Activated CD8-positive, alpha-beta memory T cell treated with anti-CD3 and anti-CD28 coated beads for 48 hours (primary cell): ENCODE measurements at regions not wholly inside any gene's neighbourhood (a gene's known extent, or its start where the extent isn't known, plus 50 kb on each side); places are given as distances from the start of the nearest gene placed in this dataset.
"Not testable (repeated sequence)": the region's sequence is repeated elsewhere in the genome, so short reads cannot be mapped to it uniquely, and the experiment has no call there.

Experiments used
- DNase-seq, 3 experiments: peaks; one replicate each; pipeline ENCODE4 v3.0.0-alpha.2; 2020; ENCODE audit warnings: low read depth in 2 of 3, low spot score in 2 of 3

DNA sequence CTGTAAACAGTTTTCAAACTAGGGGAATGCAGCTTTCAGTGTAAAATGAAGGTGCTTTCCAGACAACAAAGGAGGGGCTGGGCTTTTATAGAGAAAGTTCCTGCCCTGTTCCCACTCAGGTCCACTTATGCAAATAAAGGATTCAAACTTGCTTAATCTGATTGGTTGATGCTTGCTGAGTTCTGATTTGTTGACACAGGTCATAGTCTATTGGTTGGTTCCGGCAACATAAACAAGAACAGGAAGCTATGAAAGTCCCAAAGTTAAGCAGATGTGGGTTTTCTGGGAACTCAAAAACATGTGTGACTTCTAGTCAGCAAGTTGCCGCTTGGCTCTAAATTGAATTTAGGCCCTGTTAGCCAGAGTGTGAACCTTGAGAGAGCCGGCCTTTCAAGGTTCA, 194.2 kb upstream of the SVIL start:
- no peak for DNase-seq

DNA sequence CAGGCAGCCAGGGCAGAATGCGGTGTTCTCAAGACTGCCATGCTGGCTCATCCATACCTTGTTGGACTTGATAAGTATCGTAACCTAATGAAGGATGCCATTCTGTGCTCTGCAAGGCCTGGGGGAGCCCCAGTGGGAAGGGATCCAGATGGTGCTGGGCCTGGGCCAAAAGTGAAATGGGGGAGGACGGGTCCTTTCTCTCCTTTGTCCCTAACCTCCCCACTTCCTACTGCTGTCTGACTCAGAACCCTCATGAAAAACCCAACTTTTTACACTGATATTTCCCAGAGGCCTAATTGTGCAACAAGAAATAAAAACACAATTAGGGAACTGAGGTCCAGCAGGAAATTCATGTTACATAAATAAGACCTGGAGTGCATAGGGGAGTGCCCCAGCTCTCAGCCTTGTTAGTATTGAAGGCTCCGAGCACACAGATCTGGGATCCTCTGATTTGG, 193.7 kb upstream of the SVIL start:
- DNase-seq = no peak

DNA sequence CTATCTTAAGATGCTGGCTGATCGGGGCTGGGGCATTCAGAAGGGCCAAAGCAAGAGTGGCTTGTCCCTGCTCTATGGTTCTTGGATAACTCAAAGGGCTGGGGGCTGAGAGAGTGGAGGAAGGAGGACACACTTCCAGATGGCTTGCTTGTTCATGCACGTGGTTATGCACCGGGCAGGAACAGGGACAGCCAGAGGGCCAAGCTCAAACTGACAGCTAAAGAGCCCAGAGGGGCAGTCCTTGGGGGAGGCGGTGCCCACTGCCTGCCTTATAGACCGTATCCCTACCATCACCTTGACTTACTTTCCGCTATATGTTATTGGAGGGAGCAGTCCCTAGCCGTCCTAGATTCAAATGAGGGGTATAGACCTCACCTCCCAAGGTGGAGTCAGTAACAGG, 192.7 kb upstream of the SVIL start:
- DNase-seq = no peak

DNA sequence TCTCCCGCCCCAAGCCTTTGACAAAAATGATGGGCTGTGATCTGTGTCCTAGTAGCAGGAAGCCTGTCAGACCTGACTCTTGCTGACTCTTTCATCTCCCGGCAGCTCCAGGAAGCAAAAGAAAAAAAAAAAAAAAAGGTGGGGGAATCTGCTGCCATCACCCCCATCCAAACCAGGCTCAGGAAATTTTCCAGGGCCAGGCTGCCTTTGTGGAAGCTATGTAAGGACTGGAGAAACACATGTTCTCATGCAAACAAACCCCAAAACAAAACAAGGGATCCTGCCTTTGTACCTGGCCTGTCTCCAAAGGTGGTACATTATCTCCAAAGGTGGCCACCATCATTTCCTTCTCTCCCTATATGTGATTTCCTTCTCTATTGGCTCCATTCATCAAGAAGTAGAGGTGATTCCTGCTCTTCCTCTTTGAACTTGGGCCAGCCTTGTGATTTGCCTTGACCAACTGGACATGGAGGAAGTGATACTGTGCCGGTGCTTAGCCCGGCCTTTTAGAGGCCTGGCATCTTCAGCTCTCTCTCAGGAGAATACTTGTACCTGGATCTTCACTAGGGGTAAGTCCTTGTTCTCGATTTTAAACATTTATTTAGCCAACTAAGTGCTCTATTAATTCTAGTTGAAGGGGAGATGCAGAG, 192.2 kb upstream of the SVIL start:
- no peak for DNase-seq

DNA sequence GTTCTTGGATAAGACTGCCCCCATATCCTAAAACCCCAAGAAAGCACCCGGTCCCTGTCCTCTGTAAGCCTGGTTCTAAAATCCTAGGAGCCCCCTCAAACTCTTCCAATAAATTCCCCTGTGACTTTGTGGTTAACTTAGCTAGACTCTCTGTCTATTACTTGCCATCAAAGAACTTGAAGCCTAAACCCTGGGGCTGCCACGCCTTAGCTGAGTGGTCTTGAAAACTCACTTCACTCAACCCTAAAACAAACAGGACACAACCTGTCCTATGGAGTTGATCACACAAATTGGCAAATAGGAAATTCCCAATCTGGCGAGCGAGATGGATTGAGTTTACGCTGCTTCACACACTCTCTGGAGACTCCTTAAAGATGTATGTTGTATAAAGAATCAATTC, 191.4 kb upstream of the SVIL start:
- no peak for DNase-seq

DNA sequence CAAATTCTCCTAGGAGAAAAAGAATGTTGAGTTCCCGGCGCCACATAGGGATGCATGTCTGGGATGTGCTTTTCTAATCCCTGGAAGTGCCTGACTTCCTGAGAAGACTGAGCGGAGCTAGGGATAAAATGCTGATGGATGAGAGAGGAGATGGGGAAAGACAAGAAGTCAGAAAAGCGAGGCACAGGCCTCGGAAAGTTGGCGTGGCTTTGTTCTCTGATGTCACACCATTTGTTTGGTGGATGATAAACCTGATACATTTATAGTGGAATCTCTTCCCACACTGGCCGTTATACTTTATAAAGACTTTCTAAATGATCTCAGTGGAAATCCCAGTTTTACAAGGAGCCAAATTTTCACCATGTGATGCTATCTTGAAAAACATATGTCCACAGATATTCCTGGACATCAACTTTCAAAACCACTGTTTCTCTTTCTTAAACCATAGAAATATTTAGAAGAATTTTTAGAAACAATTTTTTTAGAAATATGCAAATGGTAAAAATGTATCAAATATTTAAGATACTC, 188.8 kb upstream of the SVIL start:
- no peak for DNase-seq

DNA sequence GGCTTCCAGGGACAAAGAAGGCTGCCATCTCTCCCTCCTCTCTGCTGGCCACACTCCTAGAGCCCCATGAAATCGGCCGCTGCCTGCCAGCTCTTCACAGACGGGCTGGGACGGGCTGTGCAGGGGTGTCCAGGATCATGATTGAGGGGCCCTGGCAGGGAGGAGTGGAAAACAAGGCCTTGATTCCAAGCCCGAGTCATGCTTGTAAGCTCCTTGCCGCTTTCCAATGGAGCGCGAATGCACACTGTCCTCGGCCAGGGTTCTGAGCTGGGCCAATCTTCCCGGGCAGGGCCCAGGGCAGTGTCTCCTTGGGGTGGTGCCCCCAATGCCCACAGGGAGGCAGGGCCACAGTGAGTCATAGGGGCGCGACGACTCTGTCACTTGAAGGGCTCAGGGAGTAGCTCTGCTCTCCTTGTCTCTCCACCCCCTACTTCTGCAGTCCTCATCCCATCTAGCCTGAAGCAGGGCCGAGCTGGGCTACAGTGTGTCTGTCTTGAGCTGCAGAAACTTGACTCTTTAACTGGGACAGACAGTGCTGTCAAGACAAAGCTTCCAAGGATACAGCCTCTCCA, 186.2 kb upstream of the SVIL start:
- no peak for DNase-seq

DNA sequence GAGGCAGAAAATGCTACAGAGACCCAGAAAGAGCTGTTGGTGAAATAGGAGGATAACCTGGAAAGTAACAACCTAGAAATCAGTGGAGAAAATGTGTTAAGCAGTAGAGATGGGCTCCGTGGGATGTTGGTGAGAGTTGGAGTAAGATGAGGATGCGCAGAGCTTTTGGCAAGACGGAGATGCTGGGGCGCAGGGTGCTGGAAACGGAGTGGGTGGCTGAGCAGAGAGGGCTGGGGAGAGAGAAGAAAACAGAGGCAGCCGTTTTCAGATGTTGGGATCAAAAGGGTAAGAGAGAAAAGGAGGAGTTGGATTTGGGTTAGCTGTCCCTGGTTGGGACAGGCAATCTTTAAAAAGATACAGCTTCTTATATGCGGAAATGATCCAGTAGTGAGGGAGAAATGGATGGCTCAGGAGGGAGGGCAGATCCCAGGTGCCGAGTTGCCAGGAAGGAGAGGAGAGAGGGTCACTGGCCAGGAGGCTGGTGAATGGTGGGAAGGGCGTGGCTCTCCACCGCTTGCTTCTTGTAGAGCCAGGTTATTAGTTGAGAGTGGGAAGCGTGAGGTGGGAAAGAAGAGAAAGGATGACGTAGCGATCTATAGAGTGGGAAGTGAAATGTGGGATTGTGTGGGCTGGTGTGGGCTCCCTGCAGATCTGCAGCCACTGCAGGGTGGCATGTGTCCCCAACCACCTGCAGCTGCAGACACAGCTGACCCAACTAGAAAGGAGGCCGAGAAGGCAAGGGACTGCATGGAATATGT, 182.2 kb upstream of the SVIL start:
- DNase-seq = no peak

DNA sequence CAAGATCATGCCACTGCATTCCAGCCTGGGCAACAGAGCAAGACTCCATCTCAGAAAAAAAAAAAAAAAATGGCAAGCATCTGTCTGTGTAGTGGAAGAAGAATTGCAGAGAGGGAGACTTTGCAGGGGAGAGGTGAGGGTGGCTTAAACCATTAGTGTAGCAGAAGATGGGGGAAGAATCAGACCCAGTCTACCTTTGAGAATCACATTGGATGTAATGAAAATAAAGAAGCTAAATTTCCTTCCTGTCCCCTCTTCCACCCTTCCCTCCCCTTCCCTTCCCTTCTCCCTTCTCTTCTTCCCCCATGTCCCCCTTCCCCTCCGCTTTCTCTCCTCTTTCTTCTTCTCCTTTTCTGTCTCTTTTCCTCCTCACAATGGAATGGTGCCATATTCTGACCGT, 180.8 kb upstream of the SVIL start:
- DNase-seq = no peak

DNA sequence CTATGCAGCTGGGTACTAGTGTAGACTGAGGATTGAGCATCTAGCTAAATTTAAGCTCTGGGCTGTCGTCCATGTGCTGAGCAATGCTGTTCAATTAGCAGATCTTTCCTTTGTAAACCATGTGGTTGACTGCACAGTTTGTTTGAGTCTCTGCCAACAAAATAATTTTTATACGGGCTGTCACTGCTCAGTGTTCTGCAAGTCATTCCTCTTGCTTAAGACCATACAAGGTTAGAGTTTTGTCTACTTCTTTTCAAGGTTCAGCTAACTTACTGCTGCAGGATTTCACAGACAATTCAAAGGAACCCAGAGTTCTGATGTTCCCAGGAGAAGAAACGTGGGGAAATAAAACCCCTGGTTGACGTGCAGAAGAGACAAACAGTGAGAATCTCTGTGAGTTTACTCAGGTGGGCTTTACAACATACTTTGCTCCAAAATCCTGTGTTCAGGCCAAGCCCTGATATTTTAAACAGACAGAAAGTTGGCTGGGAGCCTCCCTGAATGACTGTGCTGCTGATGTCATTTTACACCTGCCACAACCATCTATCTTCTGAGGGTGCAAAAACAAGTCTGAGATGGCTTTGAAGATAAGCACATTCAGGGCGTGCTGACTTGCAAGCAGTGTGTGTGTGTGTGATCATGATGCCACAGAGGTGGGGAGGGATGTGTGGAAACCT, 177.1 kb upstream of the SVIL start:
- no peak for DNase-seq

DNA sequence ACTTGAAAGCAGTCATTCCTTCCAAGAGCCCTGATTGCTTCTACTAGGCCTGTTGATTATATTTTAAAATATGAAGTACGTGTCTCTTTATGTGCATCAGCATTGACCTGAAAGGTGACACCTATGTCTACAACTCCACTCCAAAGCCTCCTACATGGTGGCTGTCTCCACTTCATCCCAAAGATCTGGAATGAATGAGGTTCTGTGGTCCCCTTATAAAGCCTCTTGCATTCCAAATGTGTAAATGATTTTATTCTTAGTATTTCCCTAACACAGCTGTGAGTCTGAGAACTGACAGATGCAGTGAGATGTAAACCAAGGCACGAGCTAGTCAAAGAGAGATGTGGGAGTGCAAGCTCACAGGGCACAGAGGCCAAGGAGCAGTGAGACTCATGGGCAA, 176.0 kb upstream of the SVIL start:
- no peak for DNase-seq

DNA sequence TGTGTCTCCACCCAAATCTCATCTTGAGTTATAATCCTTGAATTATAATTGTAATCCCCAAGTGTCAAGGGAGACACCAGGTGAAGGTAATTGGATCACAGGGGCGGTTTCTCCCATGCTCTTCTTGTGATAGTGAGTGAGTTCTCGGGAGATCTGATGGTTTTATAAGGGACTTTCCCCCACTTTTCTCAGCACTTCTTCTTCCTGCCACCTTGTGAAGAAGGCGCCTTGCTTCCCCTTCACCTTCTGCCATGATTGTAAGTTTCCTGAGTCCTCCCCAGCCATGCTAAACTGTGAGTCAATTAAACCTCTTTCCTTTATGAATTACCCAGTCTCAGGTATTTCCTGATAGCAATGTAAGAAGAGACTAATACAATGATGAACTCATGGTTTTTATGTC, 175.5 kb upstream of the SVIL start:
- DNase-seq = not testable (repeated sequence)

DNA sequence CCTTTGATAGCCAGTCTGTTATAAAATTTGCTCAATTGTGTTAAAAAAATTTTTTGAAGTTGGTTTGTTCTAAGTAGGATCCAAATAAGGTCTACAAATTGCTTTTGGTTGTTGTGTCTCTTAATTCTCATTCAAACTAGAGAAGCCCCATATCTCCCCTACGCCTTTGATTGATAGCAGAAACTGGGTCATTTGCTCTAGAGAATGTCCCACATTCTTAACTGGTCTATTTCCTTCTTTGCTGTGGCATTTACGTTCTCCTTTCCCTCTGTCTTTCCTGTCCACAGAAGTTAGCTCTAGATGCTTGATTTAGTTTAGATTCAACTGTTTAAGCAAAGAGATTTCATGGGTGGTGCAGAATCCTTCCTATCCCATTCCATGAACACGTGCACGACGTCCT, 174.6 kb upstream of the SVIL start:
- DNase-seq = no peak

DNA sequence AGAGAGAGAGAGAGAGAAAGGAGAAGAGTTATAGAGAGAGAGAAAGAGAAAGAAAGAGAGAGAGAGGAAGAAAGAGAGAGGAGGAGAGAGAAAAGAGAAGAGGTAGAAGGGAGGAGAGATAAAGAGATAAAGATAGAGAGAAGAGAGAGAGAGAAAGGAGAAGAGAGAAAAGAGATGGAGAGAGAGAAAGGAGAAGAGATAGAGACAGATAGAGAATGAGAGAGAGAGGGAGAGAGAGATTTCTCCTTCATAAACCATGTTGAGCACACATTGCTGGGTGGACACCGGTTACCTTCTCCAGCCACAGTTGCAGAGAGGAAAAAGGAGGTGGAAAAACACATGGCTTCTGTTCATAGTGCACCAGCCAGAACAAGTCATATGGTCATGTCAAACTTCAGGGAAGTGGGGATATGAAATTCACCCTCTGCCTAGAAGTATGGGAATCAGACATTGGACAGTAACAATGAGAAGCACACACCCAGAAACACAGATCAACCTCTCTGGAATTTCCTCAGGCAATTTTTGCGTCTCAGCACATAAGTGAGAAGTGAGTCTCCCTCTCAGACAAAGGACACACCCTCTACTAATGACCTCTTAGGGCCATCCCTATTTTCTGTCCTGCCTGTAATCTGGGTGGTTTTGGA, 172.5 kb upstream of the SVIL start:
- DNase-seq = no peak

DNA sequence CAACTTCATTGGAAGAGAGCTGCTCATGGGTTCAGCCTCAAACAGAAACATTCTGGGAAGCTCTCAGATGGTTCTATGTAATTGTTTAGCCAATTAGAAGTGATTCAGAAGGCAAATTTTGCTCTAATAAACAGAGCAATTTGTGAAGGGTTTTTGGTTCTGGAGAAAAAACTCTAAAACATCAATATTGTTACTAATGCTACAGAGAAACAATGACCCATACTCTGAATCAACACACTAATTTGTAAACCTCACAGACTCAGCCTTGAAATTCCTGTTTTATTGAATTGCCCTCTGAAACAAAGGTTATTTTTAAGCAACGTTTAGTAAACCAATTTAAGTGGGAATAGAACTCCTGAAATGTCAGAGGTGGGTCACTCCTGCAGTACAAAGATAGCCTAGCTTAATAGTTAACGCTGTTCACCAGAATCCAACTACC, 171.6 kb upstream of the SVIL start:
- DNase-seq = no peak

DNA sequence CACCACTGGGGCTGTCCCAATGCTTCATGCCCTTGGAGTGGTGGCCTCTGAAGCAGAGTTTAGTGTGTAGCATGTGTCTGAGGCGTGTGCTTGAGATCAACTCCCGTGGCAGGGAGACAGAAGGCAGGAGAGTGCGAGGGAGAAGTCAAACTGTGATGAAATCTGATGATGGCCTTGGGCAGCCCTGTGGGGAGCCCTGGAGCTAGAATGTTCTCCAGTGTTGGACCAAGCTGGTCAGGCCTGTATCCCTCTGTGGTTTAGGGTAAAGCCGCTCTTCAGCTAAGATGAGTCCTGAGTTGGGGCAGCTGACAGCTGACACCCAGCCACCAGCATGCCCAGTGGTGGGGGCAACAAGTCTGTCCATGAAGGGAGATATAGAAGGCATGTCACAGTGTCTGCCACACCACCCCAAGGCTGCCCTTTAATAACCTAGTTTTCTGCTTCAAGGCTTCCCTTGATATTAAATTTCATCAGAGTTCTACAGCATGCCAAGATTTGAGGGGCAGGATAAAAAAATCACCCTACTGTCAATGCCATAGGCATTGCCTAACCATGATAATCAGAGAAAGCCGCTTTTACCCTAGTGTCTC, 170.5 kb upstream of the SVIL start:
- no peak for DNase-seq

DNA sequence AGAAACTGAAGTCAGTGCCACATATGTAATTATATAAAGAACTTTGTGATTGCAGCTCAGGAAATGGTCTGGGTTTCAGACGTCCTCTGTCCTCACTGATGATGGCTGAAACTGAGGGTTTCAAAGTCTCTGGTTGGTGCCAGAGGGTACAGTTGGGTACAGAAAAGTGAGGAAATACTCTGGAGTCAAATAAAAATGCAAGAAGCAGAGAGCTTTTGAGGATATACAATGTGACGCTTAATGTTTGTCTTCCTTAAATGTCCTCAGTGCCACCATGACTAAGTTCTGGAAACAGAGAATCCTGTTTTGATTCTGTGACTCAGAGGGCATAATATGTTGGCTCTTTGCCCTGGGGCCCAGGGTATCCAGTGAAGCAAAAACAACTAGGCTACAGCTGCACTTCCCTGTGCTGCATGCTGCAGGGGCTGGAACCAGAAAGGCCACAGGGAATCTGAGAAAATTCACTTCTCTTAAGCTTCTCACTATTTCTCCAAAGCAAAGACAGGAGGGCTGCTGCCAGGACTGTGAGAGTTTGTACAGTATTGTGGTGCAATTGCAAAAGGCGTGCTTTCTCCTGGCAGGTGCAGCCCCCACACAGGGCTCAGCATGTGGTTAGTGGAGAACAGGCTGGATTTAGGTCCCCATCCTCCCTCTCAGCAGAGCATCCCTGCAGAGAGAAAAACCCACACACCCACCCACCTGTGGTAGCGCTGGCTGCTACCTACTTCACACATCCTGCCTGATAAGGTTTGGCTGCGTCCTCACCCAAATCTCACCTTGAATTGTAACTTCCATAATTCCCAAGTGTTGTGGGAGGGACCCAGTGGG, 169.5 kb upstream of the SVIL start:
- no peak for DNase-seq

DNA sequence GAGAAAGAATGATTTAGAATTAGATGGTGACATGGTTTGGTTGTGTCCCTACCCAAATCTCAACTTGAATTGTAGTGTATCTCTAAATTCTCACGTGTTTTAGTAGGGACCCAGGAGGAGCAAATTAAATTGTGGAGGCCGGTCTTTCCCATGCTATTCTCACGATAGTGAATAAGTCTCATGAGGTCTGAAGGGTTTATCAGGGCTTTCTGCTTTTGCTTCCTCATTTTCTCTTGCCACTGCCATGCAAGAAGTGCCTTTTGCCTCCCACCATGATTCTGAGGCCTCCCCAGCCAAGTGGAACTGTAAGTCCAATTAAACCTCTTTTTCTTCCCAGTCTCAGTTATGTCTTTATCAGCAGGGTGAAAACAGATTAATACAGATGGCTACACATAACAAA, 167.4 kb upstream of the SVIL start:
- no peak for DNase-seq

DNA sequence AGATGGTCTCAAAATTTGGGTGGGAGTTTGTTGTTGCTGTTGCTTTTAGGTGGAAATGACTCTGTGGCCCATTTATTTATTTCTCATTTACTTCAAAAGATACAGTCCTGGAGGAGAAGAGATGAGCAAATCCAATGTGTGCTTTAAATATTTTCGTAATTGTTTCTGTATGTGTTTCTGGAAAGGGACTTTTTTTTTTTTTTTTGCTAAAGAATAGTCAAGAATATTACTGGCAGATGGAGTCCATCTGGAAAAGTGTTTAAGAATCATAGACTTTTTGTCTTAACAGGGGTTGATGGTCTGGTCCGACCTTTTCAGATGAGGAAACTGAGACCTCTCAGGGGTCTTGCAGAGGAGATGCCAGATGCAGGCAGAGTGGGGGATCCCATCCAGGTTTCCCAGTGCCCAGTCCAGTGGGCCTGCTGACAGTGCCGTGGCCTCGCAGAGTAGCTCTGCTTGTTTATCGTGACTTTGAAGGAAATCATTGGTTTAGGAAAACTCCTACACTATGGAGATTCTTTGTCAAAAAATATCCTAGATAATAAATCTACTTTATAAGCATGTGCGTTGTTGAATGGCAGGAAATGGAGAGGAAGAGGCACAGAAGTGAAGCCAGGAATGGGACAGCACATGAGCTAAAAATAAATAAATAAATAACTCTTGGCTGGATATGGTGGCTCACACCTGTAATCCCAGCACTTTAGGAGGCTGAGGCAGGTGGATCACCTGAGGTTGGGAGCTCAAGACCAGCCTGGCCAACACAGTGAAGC, 164.3 kb upstream of the SVIL start:
- DNase-seq = no peak
